22Rv1 (cell line): ENCODE measurements at regions not wholly inside any gene's neighbourhood (a gene's known extent, or its start where the extent isn't known, plus 50 kb on each side); places are given as distances from the start of the nearest gene placed in this dataset.

Source experiments
- ZFX ChIP-seq: fragments of 450-650 bp; IDR thresholded peaks from 2 replicates; pipeline ENCODE4 v1.6.1; 2017; ENCODE audit warnings: antibody characterized with exemption, borderline replicate concordance
- TF ChIP-seq, protein P1 (sequence below): fragments of 450-650 bp; IDR thresholded peaks from 2 replicates; pipeline ENCODE4 v1.5.1; 2017; ENCODE audit warnings: mild to moderate bottlenecking

DNA sequence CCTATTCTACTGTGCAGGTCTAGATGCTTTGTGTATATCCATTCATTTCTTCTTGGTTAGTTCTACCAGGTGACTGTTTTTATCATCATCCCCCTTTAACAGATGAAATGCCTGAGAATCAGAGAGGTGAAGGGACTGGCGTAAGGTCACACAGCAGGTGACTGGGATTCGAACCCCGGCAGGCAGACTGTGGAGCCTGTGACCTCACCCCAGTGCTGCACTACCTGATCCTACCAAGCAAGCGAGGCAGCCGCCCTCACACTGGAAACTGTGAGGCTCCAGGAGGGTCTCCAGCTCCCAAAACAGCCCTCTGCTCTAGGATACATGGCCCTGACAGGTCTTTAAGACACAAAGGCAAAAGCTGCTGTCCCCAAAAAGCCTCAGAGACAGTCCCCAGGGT is 91.7 kb downstream of the CHST1 start:
- TF ChIP-seq, protein P1, sequence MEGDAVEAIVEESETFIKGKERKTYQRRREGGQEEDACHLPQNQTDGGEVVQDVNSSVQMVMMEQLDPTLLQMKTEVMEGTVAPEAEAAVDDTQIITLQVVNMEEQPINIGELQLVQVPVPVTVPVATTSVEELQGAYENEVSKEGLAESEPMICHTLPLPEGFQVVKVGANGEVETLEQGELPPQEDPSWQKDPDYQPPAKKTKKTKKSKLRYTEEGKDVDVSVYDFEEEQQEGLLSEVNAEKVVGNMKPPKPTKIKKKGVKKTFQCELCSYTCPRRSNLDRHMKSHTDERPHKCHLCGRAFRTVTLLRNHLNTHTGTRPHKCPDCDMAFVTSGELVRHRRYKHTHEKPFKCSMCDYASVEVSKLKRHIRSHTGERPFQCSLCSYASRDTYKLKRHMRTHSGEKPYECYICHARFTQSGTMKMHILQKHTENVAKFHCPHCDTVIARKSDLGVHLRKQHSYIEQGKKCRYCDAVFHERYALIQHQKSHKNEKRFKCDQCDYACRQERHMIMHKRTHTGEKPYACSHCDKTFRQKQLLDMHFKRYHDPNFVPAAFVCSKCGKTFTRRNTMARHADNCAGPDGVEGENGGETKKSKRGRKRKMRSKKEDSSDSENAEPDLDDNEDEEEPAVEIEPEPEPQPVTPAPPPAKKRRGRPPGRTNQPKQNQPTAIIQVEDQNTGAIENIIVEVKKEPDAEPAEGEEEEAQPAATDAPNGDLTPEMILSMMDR, result no peak
- no peak for TF ChIP-seq ZFX
